GM10266 (cell line): ENCODE measurements at regions not wholly inside any gene's neighbourhood (a gene's known extent, or its start where the extent isn't known, plus 50 kb on each side); places are given as distances from the start of the nearest gene placed in this dataset.

Experiments
- DNase-seq: peaks from one replicate; pipeline ENCODE4 v3.0.0; 2012; ENCODE audit errors: extremely low spot score
- TF ChIP-seq, protein P1 (sequence below): IDR thresholded peaks from 2 replicates; pipeline ENCODE4 v1.5.1; 2012; ENCODE audit warnings: mild to moderate bottlenecking, low read depth; ENCODE audit not compliant: control insufficient read depth, insufficient read depth; ENCODE audit errors: missing control alignments

DNA sequence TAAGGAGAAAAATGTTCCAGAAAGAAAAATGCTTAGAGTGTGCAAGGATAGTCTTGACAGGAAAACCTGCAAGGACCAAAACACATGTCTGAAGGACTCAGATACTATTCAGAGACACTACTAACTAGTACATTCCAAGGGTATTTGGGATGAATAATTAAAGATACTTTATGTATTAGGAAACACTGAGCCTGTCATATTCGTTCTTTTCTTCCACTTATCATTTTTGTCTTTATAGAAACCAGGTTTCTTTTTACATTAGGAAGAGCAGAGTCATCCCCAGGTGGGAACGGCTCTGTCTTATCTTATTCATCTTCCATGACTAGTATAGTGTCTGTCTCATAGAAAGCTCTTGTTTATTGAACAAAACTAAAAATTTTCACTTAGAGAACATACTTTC is 296.2 kb upstream of the ESRRG start:
- TF ChIP-seq, protein P1, sequence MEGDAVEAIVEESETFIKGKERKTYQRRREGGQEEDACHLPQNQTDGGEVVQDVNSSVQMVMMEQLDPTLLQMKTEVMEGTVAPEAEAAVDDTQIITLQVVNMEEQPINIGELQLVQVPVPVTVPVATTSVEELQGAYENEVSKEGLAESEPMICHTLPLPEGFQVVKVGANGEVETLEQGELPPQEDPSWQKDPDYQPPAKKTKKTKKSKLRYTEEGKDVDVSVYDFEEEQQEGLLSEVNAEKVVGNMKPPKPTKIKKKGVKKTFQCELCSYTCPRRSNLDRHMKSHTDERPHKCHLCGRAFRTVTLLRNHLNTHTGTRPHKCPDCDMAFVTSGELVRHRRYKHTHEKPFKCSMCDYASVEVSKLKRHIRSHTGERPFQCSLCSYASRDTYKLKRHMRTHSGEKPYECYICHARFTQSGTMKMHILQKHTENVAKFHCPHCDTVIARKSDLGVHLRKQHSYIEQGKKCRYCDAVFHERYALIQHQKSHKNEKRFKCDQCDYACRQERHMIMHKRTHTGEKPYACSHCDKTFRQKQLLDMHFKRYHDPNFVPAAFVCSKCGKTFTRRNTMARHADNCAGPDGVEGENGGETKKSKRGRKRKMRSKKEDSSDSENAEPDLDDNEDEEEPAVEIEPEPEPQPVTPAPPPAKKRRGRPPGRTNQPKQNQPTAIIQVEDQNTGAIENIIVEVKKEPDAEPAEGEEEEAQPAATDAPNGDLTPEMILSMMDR, result no peak
- DNase-seq, result no peak

DNA sequence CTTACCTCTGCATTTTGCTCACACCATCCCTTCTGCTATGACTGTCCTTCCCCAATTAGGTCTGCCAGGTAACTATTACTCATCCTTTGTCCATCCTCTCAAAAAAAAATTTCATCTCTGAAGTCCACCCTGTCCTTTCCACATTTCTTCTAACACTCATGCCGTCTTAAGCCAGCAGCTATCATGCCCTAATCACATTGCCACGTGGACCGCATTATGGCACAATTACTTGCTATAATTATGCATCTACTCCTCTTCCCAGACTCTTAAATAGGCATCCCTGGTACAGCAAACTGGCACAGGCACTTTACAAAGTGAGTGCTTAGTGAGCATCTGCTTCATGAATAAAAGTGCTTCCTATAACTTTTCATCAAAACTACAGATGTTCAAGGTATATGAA is 295.4 kb upstream of the ESRRG start:
- TF ChIP-seq, protein P1, result no peak
- no peak for DNase-seq

DNA sequence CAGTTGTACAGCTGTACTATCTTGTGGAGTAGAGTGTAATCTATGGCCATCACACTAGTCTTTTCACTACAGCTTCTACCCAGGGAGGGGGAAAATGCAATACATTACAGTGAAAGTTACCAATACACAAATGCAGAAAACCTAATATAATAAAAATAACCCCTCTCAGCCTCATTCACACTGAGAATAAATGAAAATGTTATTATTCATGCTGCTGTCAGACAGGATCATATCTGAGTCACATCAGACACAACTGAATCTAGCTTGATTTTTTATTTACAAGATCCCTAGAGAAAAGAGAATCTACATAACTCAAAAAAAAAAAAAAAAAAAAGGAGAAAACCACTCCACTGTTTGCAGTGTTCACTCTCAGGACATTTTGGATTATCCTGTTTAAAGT is 293.9 kb upstream of the ESRRG start:
- no peak for DNase-seq
- TF ChIP-seq, protein P1, result no peak

DNA sequence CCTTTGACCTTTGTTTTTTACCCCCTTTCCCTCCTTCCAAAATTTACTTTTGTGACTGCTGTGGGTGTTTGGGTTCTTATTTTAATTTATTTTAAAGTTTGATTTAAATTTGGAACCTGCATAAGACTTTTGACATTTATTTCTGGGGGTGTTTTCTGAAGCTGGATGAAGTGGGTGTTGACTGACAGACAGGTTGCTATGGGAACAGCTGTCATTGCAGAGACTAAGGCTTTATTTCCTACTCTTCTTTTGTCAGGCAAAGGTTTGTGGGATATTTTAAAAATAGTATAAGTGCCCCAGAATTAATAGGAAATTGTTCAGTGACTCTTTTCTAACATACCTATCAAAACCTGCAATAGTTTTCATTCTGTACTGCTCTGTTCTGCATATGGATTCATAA is 290.8 kb upstream of the ESRRG start:
- DNase-seq, result no peak
- TF ChIP-seq, protein P1, result no peak

DNA sequence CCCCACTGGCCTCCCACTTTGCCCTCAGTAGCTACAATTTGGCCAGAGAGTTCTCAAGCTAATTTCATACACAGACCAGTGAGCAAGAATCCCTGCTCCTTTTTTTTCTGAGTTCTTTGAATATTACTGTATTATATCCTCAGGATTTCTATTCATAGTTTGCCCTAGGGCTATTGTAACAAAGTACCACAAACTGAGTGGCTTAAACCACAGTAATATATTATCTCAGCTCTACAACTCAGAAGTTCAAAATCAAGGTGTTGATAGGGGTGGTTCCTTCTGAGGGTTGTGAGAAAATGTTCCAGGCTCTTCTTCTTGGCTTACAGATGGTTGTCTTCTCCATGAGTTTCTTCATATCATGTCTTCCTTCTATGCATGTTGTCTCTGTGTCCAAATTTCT is 289.4 kb upstream of the ESRRG start:
- TF ChIP-seq, protein P1, result no peak
- no peak for DNase-seq

DNA sequence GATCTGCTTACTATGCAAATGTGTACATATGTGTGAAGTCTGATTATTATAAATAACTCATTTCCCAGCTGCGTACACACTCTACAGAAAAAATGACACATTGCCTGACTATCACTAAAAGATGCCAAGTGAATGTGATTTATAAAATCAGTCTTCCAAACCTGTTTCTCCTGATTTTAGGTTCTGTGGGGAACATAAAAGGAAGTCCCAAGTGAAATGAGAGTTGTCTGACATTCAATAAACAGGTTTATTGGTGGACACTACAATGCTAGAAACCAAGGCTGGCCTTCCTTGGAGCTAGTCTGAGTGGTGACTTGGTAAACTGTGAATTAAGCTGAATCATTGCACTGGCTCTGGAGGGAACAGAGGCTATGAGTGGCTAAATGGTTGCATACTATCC is 287.9 kb upstream of the ESRRG start:
- no peak for DNase-seq
- TF ChIP-seq, protein P1, result no peak

DNA sequence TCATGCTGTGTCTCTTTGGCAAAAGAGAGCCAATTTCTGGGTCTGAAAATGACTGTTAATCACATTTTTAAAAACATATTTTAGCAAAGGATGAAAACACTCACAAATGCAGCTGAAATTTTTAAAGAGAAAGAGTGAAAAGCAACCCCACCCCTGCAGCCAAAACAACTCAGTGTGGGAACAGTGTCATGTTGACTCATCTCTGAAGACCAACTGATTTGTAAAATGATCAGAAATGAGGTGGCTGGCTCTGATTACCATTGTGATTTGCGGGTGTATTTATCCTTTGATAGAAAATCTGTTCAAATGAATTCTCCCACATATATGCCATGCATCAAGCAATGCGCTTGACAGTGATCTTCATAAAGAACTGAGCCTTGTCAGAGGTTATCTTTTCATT is 287.0 kb upstream of the ESRRG start:
- TF ChIP-seq, protein P1, result no peak
- DNase-seq, result no peak
